Endothelial cell of umbilical vein (primary cell): ENCODE measurements at regions not wholly inside any gene's neighbourhood (a gene's known extent, or its start where the extent isn't known, plus 50 kb on each side); places are given as distances from the start of the nearest gene placed in this dataset.

Source experiments
- BruUV-seq: library from RNA; stranded (reverse); fragments of 400-500 nt; replicated peaks from 2 replicates; lab custom pipeline; 2021; lab: Mats Ljungman, UMichigan
- CTCF ChIA-PET: fragments of 300-600, 350-600 bp; sonication (Branson Sonifier 250); formaldehyde crosslinking; loops from one replicate; lab custom pipeline; 2021; ENCODE audit warnings: antibody characterized with exemption, inconsistent platforms; lab: Charles Lee
- POLR2A ChIA-PET: fragments of 300-600, 350-600 bp; sonication (Branson Sonifier 250); formaldehyde crosslinking; loops from one replicate; lab custom pipeline; 2021; ENCODE audit warnings: antibody characterized with exemption, inconsistent platforms; lab: Charles Lee
- DNase-seq: peaks from one replicate; pipeline ENCODE4 v3.0.0-alpha.2; 2011; ENCODE audit warnings: low read depth, low spot score
- FAIRE-seq: peaks from 2 replicates; lab custom pipeline; 2011; peaks lifted over from hg19 to GRCh38; lab: Jason Lieb, UNC
- H2AFZ ChIP-seq: 2 replicates; pipeline ENCODE4 v1.6.0; 2012; ENCODE audit warnings: low read depth, low read length, control low read depth, inconsistent platforms
- H3K27ac ChIP-seq: 2 replicates; pipeline ENCODE4 v1.5.1; 2011; ENCODE audit warnings: low read depth, mild to moderate bottlenecking, control low read depth, low read length, moderate library complexity; ENCODE audit not compliant: insufficient read depth
- H3K27me3 ChIP-seq, 2 experiments: 2 replicates each; pipeline versions ENCODE4 v1.6.0 to v1.6.1; 2011; ENCODE audit warnings: low read length in 2 of 2, mixed read lengths in 1 of 2; ENCODE audit not compliant: control insufficient read depth in 2 of 2, insufficient read depth in 2 of 2
- H3K36me3 ChIP-seq, 2 experiments: 2 replicates in 1 of 2; 3 replicates in 1 of 2; pipeline ENCODE4 v1.5.1; 2011; ENCODE audit warnings: low read length in 2 of 2, mild to moderate bottlenecking in 1 of 2, moderate library complexity in 1 of 2; ENCODE audit not compliant: control insufficient read depth in 2 of 2, insufficient read depth in 2 of 2; ENCODE audit errors: extremely low read depth in 1 of 2
- H3K4me1 ChIP-seq: 3 replicates; pipeline ENCODE4 v1.5.1; 2011; ENCODE audit warnings: mild to moderate bottlenecking, low read length; ENCODE audit not compliant: control insufficient read depth, insufficient read depth; ENCODE audit errors: extremely low read depth
- H3K4me2 ChIP-seq: 2 replicates; pipeline ENCODE4 v1.6.1; 2011; ENCODE audit warnings: low read length, control low read depth, mixed read lengths; ENCODE audit not compliant: insufficient read depth
- H3K4me3 ChIP-seq, 3 experiments: fragments of 200-600 bp in 1 of 3; sonication (generic), shearing (Covaris generic) in 1 of 3; replicated peaks in 1 of 3; 2 replicates each; pipeline ENCODE4 v1.5.1; 2011 to 2016; ENCODE audit warnings: control low read depth in 3 of 3, low read length in 3 of 3, mild to moderate bottlenecking in 2 of 3, inconsistent platforms in 1 of 3, low read depth in 1 of 3, moderate library complexity in 1 of 3; ENCODE audit not compliant: insufficient read depth in 1 of 3
- H3K79me2 ChIP-seq: 2 replicates; pipeline ENCODE4 v1.6.0; 2012; ENCODE audit warnings: low read length, inconsistent platforms; ENCODE audit not compliant: control insufficient read depth, insufficient read depth
- H3K9ac ChIP-seq: replicated peaks from 2 replicates; pipeline ENCODE3; 2011; ENCODE audit warnings: low read length, control low read depth; ENCODE audit not compliant: insufficient read depth; ENCODE audit errors: extremely low read depth
- H3K9me1 ChIP-seq: replicated peaks from 3 replicates; pipeline ENCODE4 v1.6.0; 2011; ENCODE audit warnings: mild to moderate bottlenecking, low read length; ENCODE audit not compliant: control insufficient read depth, insufficient read depth; ENCODE audit errors: extremely low read depth
- H3K9me3 ChIP-seq: replicated peaks from 2 replicates; pipeline ENCODE4 v1.5.1; 2012; ENCODE audit warnings: low read length, inconsistent platforms; ENCODE audit not compliant: control insufficient read depth, insufficient read depth
- H4K20me1 ChIP-seq: replicated peaks from 2 replicates; pipeline ENCODE3; 2011; ENCODE audit warnings: mild to moderate bottlenecking, low read length; ENCODE audit not compliant: control insufficient read depth, insufficient read depth; ENCODE audit errors: extremely low read depth
- EZH2 ChIP-seq: IDR thresholded peaks from 2 replicates; pipeline ENCODE4 v1.6.1; 2012; ENCODE audit warnings: borderline replicate concordance, low read depth, mild to moderate bottlenecking, moderate library complexity, low read length, inconsistent platforms; ENCODE audit not compliant: severe bottlenecking
- FOS ChIP-seq: IDR thresholded peaks from 2 replicates; pipeline ENCODE4 v1.6.1; 2011; ENCODE audit warnings: mild to moderate bottlenecking, low read length, moderate library complexity, borderline replicate concordance; ENCODE audit not compliant: insufficient read depth
- GATA2 ChIP-seq: IDR thresholded peaks from 2 replicates; pipeline ENCODE4 v1.7.0; 2011; ENCODE audit warnings: low read depth, mild to moderate bottlenecking, moderate library complexity, mixed read lengths, low read length; ENCODE audit not compliant: insufficient read length, insufficient read depth
- JUN ChIP-seq: IDR thresholded peaks from 2 replicates; pipeline ENCODE4 v1.6.1; 2011; ENCODE audit warnings: borderline replicate concordance, low read depth; ENCODE audit not compliant: insufficient read length, insufficient read depth
- MYC ChIP-seq: IDR thresholded peaks from one replicate; pipeline ENCODE4 v1.6.1; 2011; ENCODE audit warnings: mild to moderate bottlenecking, low read depth, low read length
- POLR2A ChIP-seq: IDR thresholded peaks from 2 replicates; pipeline ENCODE4 v1.6.1; 2012; ENCODE audit warnings: low read depth, mild to moderate bottlenecking, control low read depth, low read length
- POLR2AphosphoS5 ChIP-seq: IDR thresholded peaks from 2 replicates; pipeline ENCODE4 v1.6.1; 2012; ENCODE audit warnings: low read depth, mild to moderate bottlenecking, control low read depth, low read length, moderate library complexity; ENCODE audit not compliant: insufficient read depth
- dilution Hi-C: fragments of 300-500 bp; cut with MboI; formaldehyde crosslinking; loops from one replicate; pipeline ENCODE4 v1.15.0; 2019; ENCODE audit warnings: low sequenced_read_pairs; ENCODE audit not compliant: extremely low pct_ligation_motif_present
- intact Hi-C: fragments of 100-400 bp; cut with micrococcal nuclease; formaldehyde crosslinking; loops from one replicate; pipeline ENCODE4 v1.10.0; 2022
- TF ChIP-seq, protein P1 (sequence below): IDR thresholded peaks from 2 replicates; pipeline ENCODE4 v1.6.1; 2011; ENCODE audit not compliant: insufficient read depth, insufficient read length
- TF ChIP-seq, protein P2 (sequence below), 2 donors: IDR thresholded peaks; 1 replicate in 1 of 2; 2 replicates in 1 of 2; pipeline ENCODE4 v1.5.1; 2011; ENCODE audit warnings: low read length in 2 of 2, mild to moderate bottlenecking in 2 of 2, moderate library complexity in 2 of 2, control low read depth in 1 of 2, inconsistent platforms in 1 of 2, low read depth in 1 of 2; ENCODE audit not compliant: insufficient read depth in 1 of 2; ENCODE audit errors: extremely low read depth in 1 of 2

DNA sequence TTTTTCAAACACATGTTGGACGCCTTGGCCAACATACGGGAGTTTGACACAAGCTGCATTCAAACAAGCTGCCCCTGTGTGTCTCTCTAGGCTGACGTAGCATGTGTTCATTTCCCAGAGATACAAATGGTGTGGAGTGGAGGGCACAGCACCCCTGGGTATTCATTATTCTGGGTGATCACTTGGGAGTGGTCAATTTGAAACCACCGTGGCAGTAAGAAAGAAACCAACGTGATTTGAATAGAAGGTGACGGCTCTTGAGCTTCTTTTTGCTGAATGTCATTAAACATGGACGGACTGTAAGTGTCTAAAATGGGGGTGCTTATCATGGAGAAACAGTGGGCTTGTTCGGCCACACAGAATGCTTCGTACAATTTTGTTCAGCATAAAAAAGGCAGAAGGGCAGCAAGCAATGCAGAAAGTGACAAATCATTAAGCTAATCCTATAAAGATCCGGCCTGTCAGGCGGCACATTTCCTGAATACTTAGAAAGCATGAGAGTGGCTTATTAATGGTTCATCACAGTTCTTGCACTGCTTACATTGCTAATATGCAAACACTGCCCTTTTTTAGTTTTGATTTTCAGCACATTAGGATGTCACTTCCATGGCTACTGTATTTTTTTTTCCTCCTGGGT, 1261.9 kb upstream of the CITED2 start:
- H3K79me2 ChIP-seq: no peaks in the 10 kb centered on the region
- no peaks in the 10 kb centered on the region for H3K9me3 ChIP-seq
- no peak overlapping the region for H2AFZ ChIP-seq
- no peak overlapping the region for H3K4me3 ChIP-seq
- BruUV-seq: no TSS peak
- no peaks in the 10 kb centered on the region for H4K20me1 ChIP-seq
- no peak overlapping the region for H3K4me2 ChIP-seq
- intact Hi-C loops (no loop called here), dilution Hi-C loops (no loop called here)
- H3K9me1 ChIP-seq: no peaks in the 10 kb centered on the region
- H3K27ac ChIP-seq: no peak overlapping the region
- TF ChIP-seq FOS (no peak), GATA2 (no peak), MYC (no peak), POLR2AphosphoS5 (no peak), EZH2 (no peak), POLR2A (no peak), JUN (no peak)
- TF ChIP-seq, protein P1, sequence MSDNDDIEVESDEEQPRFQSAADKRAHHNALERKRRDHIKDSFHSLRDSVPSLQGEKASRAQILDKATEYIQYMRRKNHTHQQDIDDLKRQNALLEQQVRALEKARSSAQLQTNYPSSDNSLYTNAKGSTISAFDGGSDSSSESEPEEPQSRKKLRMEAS: no peak
- TF ChIP-seq, protein P2, sequence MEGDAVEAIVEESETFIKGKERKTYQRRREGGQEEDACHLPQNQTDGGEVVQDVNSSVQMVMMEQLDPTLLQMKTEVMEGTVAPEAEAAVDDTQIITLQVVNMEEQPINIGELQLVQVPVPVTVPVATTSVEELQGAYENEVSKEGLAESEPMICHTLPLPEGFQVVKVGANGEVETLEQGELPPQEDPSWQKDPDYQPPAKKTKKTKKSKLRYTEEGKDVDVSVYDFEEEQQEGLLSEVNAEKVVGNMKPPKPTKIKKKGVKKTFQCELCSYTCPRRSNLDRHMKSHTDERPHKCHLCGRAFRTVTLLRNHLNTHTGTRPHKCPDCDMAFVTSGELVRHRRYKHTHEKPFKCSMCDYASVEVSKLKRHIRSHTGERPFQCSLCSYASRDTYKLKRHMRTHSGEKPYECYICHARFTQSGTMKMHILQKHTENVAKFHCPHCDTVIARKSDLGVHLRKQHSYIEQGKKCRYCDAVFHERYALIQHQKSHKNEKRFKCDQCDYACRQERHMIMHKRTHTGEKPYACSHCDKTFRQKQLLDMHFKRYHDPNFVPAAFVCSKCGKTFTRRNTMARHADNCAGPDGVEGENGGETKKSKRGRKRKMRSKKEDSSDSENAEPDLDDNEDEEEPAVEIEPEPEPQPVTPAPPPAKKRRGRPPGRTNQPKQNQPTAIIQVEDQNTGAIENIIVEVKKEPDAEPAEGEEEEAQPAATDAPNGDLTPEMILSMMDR (IDR thresholded peaks at IDR 0.05; ENCODE audit: extremely low read depth in 1 of 2, insufficient read depth in 1 of 2, low read depth in 1 of 2, low read length in 2 of 2): no peak
- no peaks in the 10 kb centered on the region for H3K36me3 ChIP-seq
- ChIA-PET POLR2A (no interaction called here), CTCF (no interaction called here)
- no peak for DNase-seq
- H3K4me1 ChIP-seq: no peaks in the 10 kb centered on the region
- no peak overlapping the region for H3K9ac ChIP-seq
- FAIRE-seq: no peak
- H3K27me3 ChIP-seq: no peaks in the 10 kb centered on the region
